ENCODE measurements at regions not wholly inside any gene's neighbourhood (a gene's known extent, or its start where the extent isn't known, plus 50 kb on each side); places are given as distances from the start of the nearest gene placed in this dataset.

- Histone ChIP-seq H3K4me1 (no peaks in the 10 kb centered on the region), H3K4me3 (no peak overlapping the region), H3K9me3 (no peaks in the 10 kb centered on the region), H3K27ac (no peak overlapping the region), H3K36me3 (no peaks in the 10 kb centered on the region), H3K27me3 (no peaks in the 10 kb centered on the region)
- no peak for TF ChIP-seq CTCF (IDR thresholded peaks at IDR 0.05)
- 52 to 63% methylated on average over 7 of the region's 7 CpGs for WGBS, 2 donors
- DNase-seq, result no peak
- intact Hi-C loops (cut with DNase I), result no loop called here
Observed at GRCh38 chr9:78468231-78468630, 171.3 kb downstream of the PSAT1 start.

GRCh38 chr9:78468974-78469576 lies 172.2 kb downstream of the PSAT1 start:
- H3K4me1 ChIP-seq, result no peaks in the 10 kb centered on the region
- intact Hi-C loops (cut with DNase I), result no loop called here
- TF ChIP-seq POLR2A (IDR thresholded peaks at IDR 0.05) (no peak), CTCF (IDR thresholded peaks at IDR 0.05) (no peak), EP300 (IDR thresholded peaks at IDR 0.05) (no peak), POLR2AphosphoS5 (IDR thresholded peaks at IDR 0.05) (no peak)

GRCh38 chr9:78470216-78470615 lies 173.3 kb downstream of the PSAT1 start:
- H3K27ac ChIP-seq, result no peak overlapping the region
- DNase-seq, result no peak
- no peaks in the 10 kb centered on the region for H3K4me1 ChIP-seq
- intact Hi-C loops (cut with DNase I), result no loop called here
- H3K4me3 ChIP-seq, result no peak overlapping the region
- TF ChIP-seq CTCF (IDR thresholded peaks at IDR 0.05), result no peak
- TF ChIP-seq POLR2A (IDR thresholded peaks at IDR 0.05), result no peak
- no peak for TF ChIP-seq EP300 (IDR thresholded peaks at IDR 0.05)
- TF ChIP-seq POLR2AphosphoS5 (IDR thresholded peaks at IDR 0.05), result no peak
- H3K9me3 ChIP-seq, result no peaks in the 10 kb centered on the region
- no peaks in the 10 kb centered on the region for H3K27me3 ChIP-seq
- H3K36me3 ChIP-seq, result no peaks in the 10 kb centered on the region

More at GRCh38 chr9:78468974-78469576, 172.2 kb downstream of the PSAT1 start:
- no peak overlapping the region for H3K27ac ChIP-seq
- no peak overlapping the region for H3K4me3 ChIP-seq
- H3K36me3 ChIP-seq, result no peaks in the 10 kb centered on the region
- no peaks in the 10 kb centered on the region for H3K27me3 ChIP-seq
- H3K9me3 ChIP-seq, result no peaks in the 10 kb centered on the region
- no peak for DNase-seq
- 56 to 70% methylated on average over 5 of the region's 5 CpGs for WGBS, 2 donors

GRCh38 chr9:78470741-78471140 lies 173.8 kb downstream of the PSAT1 start:
- Histone ChIP-seq H3K4me1 (no peaks in the 10 kb centered on the region), H3K27me3 (no peaks in the 10 kb centered on the region), H3K9me3 (no peaks in the 10 kb centered on the region), H3K27ac (no peak overlapping the region), H3K4me3 (no peak overlapping the region), H3K36me3 (no peaks in the 10 kb centered on the region)
- 62 to 69% methylated on average over 5 of the region's 5 CpGs for WGBS, 2 donors
- TF ChIP-seq POLR2AphosphoS5 (IDR thresholded peaks at IDR 0.05), result no peak
- no peak for DNase-seq
- intact Hi-C loops (cut with DNase I), result no loop called here

- intact Hi-C loops (cut with DNase I), result no loop called here
- H3K27me3 ChIP-seq, result no peaks in the 10 kb centered on the region
- no peaks in the 10 kb centered on the region for H3K4me1 ChIP-seq
- TF ChIP-seq EP300 (IDR thresholded peaks at IDR 0.05) (no peak), POLR2A (IDR thresholded peaks at IDR 0.05) (no peak), POLR2AphosphoS5 (IDR thresholded peaks at IDR 0.05) (no peak), CTCF (IDR thresholded peaks at IDR 0.05) (no peak)
- DNase-seq, result no peak
- H3K9me3 ChIP-seq, result no peaks in the 10 kb centered on the region
- H3K36me3 ChIP-seq, result no peaks in the 10 kb centered on the region
- no peak overlapping the region for H3K27ac ChIP-seq
- H3K4me3 ChIP-seq, result no peak overlapping the region
- 73 to 81% methylated on average over 3 of the region's 3 CpGs for WGBS, 2 donors
Observed at GRCh38 chr9:78472111-78472510, 175.2 kb downstream of the PSAT1 start.
